Chondrocyte (in vitro differentiated cells): ENCODE measurements at regions not wholly inside any gene's neighbourhood (a gene's known extent, or its start where the extent isn't known, plus 50 kb on each side); places are given as distances from the start of the nearest gene placed in this dataset.

ENCODE experiments used
- DNase-seq: peaks from one replicate; pipeline ENCODE4 v3.0.0; 2021; ENCODE audit warnings: mixed read lengths, low spot score
- H3K27ac Mint-ChIP-seq: one replicate; pipeline ENCODE4 v1.8.0; 2021; ENCODE audit warnings: mild to moderate bottlenecking, moderate library complexity, mixed read lengths; ENCODE audit not compliant: unreplicated experiment
- H3K27me3 Mint-ChIP-seq: 2 replicates; pipeline ENCODE4 v1.8.0; 2021; ENCODE audit warnings: low read depth, mixed read lengths
- H3K36me3 Mint-ChIP-seq: 2 replicates; pipeline ENCODE4 v1.8.0; 2021; ENCODE audit warnings: low read depth, mixed read lengths
- H3K4me1 Mint-ChIP-seq: 2 replicates; pipeline ENCODE4 v1.8.0; 2021; ENCODE audit warnings: low read depth, mild to moderate bottlenecking, mixed read lengths
- H3K4me3 Mint-ChIP-seq: one replicate; pipeline ENCODE4 v1.8.0; 2021; ENCODE audit warnings: mild to moderate bottlenecking, moderate library complexity, mixed read lengths; ENCODE audit not compliant: unreplicated experiment
- H3K9me3 Mint-ChIP-seq: 2 replicates; pipeline ENCODE4 v1.8.0; 2021; ENCODE audit warnings: low read depth, mixed read lengths
- TF ChIP-seq, protein P1 (sequence below): fragments of 200-600 bp; sonication (generic); IDR thresholded peaks from 2 replicates; pipeline ENCODE4 v1.5.0; 2021; ENCODE audit warnings: antibody characterized with exemption, mild to moderate bottlenecking, moderate library complexity

GRCh38 chr10:91080776-91081175 lies 139.7 kb upstream of the PCGF5 start:
- Mint-ChIP-seq H3K27ac (no peak overlapping the region), H3K4me3 (no peak overlapping the region), H3K9me3 (peaks cover 3% of the 10 kb centered on the region), H3K27me3 (no peaks in the 10 kb centered on the region), H3K36me3 (peaks cover under 1% of the 10 kb centered on the region), H3K4me1 (peaks cover 23% of the 10 kb centered on the region)
- DNase-seq: no peak
- TF ChIP-seq, protein P1, sequence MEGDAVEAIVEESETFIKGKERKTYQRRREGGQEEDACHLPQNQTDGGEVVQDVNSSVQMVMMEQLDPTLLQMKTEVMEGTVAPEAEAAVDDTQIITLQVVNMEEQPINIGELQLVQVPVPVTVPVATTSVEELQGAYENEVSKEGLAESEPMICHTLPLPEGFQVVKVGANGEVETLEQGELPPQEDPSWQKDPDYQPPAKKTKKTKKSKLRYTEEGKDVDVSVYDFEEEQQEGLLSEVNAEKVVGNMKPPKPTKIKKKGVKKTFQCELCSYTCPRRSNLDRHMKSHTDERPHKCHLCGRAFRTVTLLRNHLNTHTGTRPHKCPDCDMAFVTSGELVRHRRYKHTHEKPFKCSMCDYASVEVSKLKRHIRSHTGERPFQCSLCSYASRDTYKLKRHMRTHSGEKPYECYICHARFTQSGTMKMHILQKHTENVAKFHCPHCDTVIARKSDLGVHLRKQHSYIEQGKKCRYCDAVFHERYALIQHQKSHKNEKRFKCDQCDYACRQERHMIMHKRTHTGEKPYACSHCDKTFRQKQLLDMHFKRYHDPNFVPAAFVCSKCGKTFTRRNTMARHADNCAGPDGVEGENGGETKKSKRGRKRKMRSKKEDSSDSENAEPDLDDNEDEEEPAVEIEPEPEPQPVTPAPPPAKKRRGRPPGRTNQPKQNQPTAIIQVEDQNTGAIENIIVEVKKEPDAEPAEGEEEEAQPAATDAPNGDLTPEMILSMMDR: no peak

GRCh38 chr10:91082447-91082846 lies 138.0 kb upstream of the PCGF5 start:
- DNase-seq: no peak
- H3K4me1 Mint-ChIP-seq: peaks cover 15% of the 10 kb centered on the region
- H3K27ac Mint-ChIP-seq: no peak overlapping the region
- no peak overlapping the region for H3K4me3 Mint-ChIP-seq
- no peaks in the 10 kb centered on the region for H3K27me3 Mint-ChIP-seq
- TF ChIP-seq, protein P1: no peak
- peaks cover 2% of the 10 kb centered on the region for H3K36me3 Mint-ChIP-seq
- H3K9me3 Mint-ChIP-seq: peaks cover 5% of the 10 kb centered on the region

DNA sequence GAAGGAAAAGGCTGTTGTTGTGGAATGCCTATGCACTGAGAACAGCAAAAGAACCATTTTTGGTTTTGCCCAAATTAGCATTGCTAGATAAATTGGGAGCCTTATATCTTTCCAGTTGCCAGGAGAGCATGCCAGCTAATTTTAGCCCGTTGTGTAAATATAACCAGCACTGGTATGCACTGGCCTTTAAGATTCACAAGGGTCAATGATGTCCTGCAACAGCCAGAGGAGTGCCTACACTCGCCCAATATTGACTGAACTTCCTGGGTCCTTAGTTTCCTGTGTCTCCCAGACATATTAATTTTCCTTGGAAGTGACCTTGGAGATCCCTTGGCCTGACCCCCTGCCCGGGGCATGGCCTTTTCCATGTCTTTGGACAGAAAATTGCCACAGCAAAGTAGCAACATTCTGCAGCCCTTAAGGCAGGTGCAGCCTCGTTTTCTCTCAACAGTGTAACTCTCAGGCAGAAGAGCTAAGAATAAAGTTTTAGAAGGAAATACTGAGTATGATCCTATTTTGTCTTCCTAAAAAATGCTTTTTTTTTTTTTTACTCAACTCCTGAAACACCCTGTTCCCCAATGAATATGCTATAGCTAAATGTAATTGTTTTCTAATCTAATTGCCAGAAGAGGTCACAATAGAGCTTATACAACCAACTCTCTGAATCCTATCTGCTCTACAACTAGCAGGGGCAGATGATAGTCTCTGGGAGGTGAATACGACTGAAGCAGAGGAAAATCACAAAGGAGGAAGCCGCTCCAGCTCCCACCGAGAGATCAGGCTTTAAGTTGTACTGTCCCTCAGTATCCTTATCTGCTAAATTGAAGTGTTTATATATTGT lies 131.9 kb upstream of the PCGF5 start:
- Mint-ChIP-seq H3K27me3 (no peaks in the 10 kb centered on the region), H3K4me1 (peaks cover 28% of the 10 kb centered on the region), H3K27ac (no peak overlapping the region), H3K9me3 (peaks cover 5% of the 10 kb centered on the region), H3K36me3 (peaks cover 2% of the 10 kb centered on the region), H3K4me3 (no peak overlapping the region)
- TF ChIP-seq, protein P1: peak; percentile 57
- no peak for DNase-seq

DNA sequence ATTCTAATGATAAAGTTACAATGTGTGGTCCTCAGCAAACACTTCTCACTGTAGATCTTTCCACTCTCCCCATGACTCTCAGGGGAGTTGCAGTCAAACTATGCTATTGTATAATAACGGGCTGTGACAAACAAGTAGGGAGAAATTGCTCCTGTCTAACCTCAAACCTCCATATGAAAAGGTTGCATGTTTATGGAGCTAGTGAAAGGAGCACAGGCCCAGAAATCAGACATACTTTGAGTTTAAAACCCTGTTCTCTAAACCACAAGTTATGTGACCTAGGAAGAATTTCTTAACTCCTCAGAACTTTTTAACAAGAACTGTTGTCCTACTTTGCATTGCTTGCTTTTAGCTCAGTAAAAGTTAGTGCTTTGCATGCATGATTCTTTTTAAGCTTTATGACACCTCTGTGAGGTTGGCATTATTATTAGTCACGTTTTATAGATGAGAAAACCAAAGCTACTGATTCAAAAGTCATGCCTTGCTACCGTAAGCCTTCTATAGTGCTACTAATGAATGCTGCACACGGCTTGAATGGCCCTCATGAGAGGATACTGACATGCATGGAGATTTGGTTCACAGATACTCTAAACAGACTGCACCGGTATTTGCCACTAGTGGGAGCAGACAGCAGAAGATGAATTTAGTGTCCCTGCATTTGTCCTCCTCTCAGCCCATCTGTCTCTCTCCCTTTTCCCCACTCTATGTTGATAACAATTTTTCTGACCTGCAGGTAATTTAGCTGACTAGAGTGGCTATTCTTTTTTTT lies 129.5 kb upstream of the PCGF5 start:
- H3K4me1 Mint-ChIP-seq: peaks cover 28% of the 10 kb centered on the region
- peaks cover 2% of the 10 kb centered on the region for H3K27me3 Mint-ChIP-seq
- no peak overlapping the region for H3K27ac Mint-ChIP-seq
- DNase-seq: no peak
- H3K9me3 Mint-ChIP-seq: peaks cover 11% of the 10 kb centered on the region
- TF ChIP-seq, protein P1: peak; percentile 66
- H3K4me3 Mint-ChIP-seq: no peak overlapping the region
- H3K36me3 Mint-ChIP-seq: peaks cover 2% of the 10 kb centered on the region

GRCh38 chr10:91091780-91092179 lies 128.7 kb upstream of the PCGF5 start:
- H3K9me3 Mint-ChIP-seq: peaks cover 11% of the 10 kb centered on the region
- no peak overlapping the region for H3K4me3 Mint-ChIP-seq
- H3K36me3 Mint-ChIP-seq: peaks cover 2% of the 10 kb centered on the region
- DNase-seq: no peak
- H3K27me3 Mint-ChIP-seq: peaks cover 2% of the 10 kb centered on the region
- peaks cover 28% of the 10 kb centered on the region for H3K4me1 Mint-ChIP-seq
- H3K27ac Mint-ChIP-seq: no peak overlapping the region
- TF ChIP-seq, protein P1: no peak
